Tibial artery (tissue), 4 donors: ENCODE measurements at regions not wholly inside any gene's neighbourhood (a gene's known extent, or its start where the extent isn't known, plus 50 kb on each side); places are given as distances from the start of the nearest gene placed in this dataset.

Source experiments
- DNase-seq, 2 donors: peaks; one replicate each; pipeline ENCODE4 v3.0.0-alpha.2; 2019
- H3K27ac ChIP-seq, 2 donors: fragments of 200-600 bp; sonication (generic) in 1 of 2; 1 replicate in 1 of 2; 2 replicates in 1 of 2; pipeline ENCODE4 v1.5.1; 2018 to 2019; ENCODE audit warnings: mild to moderate bottlenecking in 1 of 2
- H3K27me3 ChIP-seq, 2 donors: fragments of 200-600 bp; sonication (generic) in 1 of 2; one replicate each; pipeline versions ENCODE4 v1.5.1 to v1.6.0; 2016 to 2019
- H3K36me3 ChIP-seq, 3 donors: fragments of 200-600 bp; sonication (generic) in 2 of 3; one replicate each; pipeline ENCODE4 v1.5.1; 2016 to 2019; ENCODE audit warnings: mild to moderate bottlenecking in 2 of 3
- H3K4me1 ChIP-seq, 4 donors: fragments of 200-600 bp; sonication (generic) in 2 of 4; 1 replicate in 3 of 4; 2 replicates in 1 of 4; pipeline ENCODE4 v1.5.1; 2016 to 2019
- H3K4me3 ChIP-seq, 2 donors: fragments of 200-600 bp; sonication (generic) in 1 of 2; 1 replicate in 1 of 2; 2 replicates in 1 of 2; pipeline ENCODE4 v1.5.1; 2018 to 2019; ENCODE audit warnings: mild to moderate bottlenecking in 2 of 2
- H3K9me3 ChIP-seq, 3 donors: fragments of 200-600 bp; sonication (generic) in 1 of 3; one replicate each; pipeline ENCODE4 v1.5.1; 2016 to 2019
- intact Hi-C: fragments of 100-400 bp; cut with DNase I; formaldehyde crosslinking; loops from one replicate; pipeline ENCODE4 v1.15.0; 2023; ENCODE audit warnings: low total_unique reads
- TF ChIP-seq, protein P1 (sequence below), 2 experiments: fragments of 200-600 bp in 1 of 2; fragments of 450-650 bp in 1 of 2; IDR thresholded peaks; one replicate each; pipeline ENCODE4 v1.5.1; 2017 to 2019; ENCODE audit warnings: antibody characterized with exemption in 2 of 2, mild to moderate bottlenecking in 1 of 2, moderate library complexity in 1 of 2

DNA sequence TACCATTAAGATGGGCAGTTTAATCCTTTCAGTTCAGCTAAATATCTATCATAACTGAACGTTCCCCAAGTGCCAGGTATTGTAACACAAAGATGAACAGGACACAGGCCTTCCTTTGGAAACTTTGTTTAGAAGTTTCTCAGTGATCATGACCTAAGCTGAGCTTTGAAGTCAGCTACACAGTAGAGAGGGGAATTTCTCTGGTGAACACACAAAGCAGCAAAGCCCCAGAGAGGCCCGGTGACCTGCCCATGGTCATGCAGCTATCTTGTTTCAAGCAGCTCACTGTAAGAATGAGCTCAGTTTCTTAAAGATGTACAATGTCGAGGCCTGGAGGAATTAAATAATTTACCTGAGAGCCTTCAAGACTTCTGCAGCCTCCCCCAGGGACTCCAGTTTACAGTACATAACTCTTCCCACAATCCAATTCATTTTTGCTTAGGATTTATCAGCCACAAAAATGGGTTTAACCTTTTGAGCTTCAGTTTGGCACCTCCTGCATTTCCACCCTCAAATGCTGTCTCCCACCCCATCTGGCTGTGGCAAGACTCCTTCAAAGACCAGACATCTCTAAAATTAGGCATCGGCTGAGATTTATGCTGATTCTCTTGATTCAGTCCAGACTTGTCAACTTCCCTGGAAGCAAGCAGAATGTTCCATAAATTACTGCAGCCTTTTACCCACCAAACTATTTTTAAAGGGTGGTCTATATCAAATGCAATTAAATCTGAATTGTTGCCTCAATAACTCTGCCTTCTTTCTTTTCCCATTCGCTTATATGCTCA lies 325.6 kb downstream of the TXNL1 start:
- H3K27ac ChIP-seq: no peak overlapping the region
- peaks cover 0 to 3% of the 10 kb centered on the region in 2 donors for H3K27me3 ChIP-seq
- DNase-seq: no peak
- no peak overlapping the region for H3K4me3 ChIP-seq
- no peaks in the 10 kb centered on the region for H3K36me3 ChIP-seq
- H3K4me1 ChIP-seq: no peaks in the 10 kb centered on the region
- intact Hi-C loops: no loop called here
- H3K9me3 ChIP-seq: no peaks in the 10 kb centered on the region
- TF ChIP-seq, protein P1, sequence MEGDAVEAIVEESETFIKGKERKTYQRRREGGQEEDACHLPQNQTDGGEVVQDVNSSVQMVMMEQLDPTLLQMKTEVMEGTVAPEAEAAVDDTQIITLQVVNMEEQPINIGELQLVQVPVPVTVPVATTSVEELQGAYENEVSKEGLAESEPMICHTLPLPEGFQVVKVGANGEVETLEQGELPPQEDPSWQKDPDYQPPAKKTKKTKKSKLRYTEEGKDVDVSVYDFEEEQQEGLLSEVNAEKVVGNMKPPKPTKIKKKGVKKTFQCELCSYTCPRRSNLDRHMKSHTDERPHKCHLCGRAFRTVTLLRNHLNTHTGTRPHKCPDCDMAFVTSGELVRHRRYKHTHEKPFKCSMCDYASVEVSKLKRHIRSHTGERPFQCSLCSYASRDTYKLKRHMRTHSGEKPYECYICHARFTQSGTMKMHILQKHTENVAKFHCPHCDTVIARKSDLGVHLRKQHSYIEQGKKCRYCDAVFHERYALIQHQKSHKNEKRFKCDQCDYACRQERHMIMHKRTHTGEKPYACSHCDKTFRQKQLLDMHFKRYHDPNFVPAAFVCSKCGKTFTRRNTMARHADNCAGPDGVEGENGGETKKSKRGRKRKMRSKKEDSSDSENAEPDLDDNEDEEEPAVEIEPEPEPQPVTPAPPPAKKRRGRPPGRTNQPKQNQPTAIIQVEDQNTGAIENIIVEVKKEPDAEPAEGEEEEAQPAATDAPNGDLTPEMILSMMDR (IDR thresholded peaks at IDR 0.05): no peak

DNA sequence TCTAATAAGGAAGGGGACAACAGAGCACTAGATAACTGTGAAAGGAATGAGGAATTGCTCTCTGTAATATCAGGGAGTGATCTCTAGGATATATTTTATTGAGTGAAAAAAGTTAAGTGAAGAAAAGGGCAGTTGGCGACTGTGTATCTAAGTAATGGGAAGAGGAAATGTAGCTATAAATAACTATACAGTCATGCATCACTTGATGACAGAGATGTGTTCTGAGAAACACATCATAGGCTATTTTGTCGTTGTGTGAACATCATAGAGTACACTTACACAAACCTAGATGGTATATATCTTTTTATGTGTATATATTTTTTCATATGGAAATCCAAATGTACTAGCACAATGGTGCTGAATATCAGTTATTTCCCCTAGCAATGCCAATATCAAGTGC lies 329.3 kb downstream of the TXNL1 start:
- Histone ChIP-seq H3K9me3 (no peaks in the 10 kb centered on the region), H3K27ac (no peak overlapping the region), H3K4me1 (no peaks in the 10 kb centered on the region), H3K27me3 (no peaks in the 10 kb centered on the region), H3K4me3 (no peak overlapping the region), H3K36me3 (no peaks in the 10 kb centered on the region)
- intact Hi-C loops: no loop called here
- DNase-seq: no peak
- TF ChIP-seq, protein P1 (IDR thresholded peaks at IDR 0.05): no peak

DNA sequence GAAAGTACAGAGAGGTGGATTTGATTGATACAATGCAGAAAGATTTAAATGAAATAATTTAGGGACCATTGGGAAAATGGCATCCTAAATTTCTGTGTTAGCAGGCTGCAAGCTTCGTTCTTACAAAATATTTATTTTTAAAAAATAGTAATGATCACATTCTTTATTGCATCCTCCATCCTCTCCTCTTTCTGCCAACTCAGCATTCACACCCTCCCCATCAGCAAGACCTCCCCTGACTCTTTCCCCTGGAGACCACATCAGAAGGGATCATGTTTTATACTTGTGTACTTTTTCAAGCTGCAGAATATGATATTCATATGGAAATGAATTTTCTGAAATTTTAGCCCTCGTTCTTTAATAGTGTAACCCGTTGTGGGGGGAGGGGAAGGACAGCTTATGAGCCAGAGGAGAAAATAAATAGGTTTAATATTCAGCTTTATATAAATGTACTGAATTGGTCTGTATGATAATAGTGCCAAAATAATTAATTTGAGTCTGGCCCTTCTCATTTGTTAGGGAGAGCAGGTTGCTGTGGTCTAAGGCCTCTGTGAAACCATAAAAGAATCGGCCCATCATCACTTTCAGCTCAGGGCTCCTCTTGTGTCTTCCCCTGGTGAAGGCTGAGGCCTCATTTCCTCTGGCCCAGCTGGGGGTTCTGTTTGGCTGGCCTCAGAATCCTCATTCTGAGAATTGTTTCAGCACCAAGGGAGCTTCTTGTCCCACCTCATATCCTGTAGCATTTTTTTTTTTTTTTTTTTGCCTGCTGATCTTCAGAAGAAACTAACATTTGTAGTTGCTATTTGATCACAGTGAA lies 330.8 kb downstream of the TXNL1 start:
- intact Hi-C loops: no loop called here
- Histone ChIP-seq H3K27me3 (no peaks in the 10 kb centered on the region), H3K4me3 (no peak overlapping the region), H3K9me3 (no peaks in the 10 kb centered on the region), H3K36me3 (no peaks in the 10 kb centered on the region), H3K4me1 (no peaks in the 10 kb centered on the region), H3K27ac (no peak overlapping the region)
- no peak for DNase-seq
- TF ChIP-seq, protein P1 (IDR thresholded peaks at IDR 0.05): no peak

DNA sequence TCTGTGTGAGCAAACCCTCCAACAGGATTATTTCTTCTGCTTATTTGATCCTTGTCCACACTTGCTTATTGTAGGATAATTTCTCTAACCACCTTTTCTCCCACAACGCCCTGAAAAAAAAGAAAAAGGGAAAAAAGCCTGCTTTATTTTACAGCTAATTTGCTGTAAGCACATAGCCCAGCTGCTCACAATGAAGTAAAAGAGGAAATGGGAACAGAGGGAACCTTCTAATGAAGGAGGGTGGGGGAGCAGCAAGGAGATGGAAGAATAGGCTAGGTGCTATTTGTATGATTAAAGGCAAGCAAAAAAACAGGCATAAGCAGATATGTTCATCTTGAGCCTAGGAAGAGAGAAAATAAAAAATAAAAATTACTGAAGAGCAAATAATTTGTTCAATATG lies 331.6 kb downstream of the TXNL1 start:
- Histone ChIP-seq H3K4me1 (no peaks in the 10 kb centered on the region), H3K9me3 (no peaks in the 10 kb centered on the region), H3K36me3 (no peaks in the 10 kb centered on the region), H3K27me3 (no peaks in the 10 kb centered on the region), H3K27ac (no peak overlapping the region), H3K4me3 (no peak overlapping the region)
- intact Hi-C loops: no loop called here
- TF ChIP-seq, protein P1 (IDR thresholded peaks at IDR 0.05): no peak
- DNase-seq: no peak

DNA sequence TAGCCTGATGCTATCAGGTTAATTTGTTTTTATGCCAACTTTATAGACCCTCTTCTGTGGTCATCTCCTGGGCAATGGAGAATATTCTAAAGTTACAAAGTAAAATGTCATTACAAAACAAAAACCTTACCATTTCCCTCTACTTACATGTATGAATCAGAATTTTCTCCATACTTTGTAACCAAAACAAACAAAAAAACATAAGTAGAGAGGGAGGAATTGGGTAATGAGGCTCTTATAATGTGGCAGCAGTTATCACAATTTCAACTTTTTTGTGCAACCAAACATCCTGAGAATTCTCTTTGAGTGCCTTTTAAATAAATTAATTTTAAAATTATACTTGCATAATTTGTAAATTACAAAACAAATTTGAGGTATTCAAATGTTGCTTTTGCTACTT lies 332.8 kb downstream of the TXNL1 start:
- intact Hi-C loops: no loop called here
- TF ChIP-seq, protein P1 (IDR thresholded peaks at IDR 0.05): no peak
- H3K36me3 ChIP-seq: no peaks in the 10 kb centered on the region

More for the DNA sequence above, 332.8 kb downstream of the TXNL1 start:
- H3K27ac ChIP-seq: no peak overlapping the region
- no peaks in the 10 kb centered on the region for H3K27me3 ChIP-seq
- H3K4me1 ChIP-seq: no peaks in the 10 kb centered on the region
- no peak for DNase-seq
- no peak overlapping the region for H3K4me3 ChIP-seq
- H3K9me3 ChIP-seq: no peaks in the 10 kb centered on the region
